GM12878 (cell line): ENCODE measurements at regions not wholly inside any gene's neighbourhood (a gene's known extent, or its start where the extent isn't known, plus 50 kb on each side); places are given as distances from the start of the nearest gene placed in this dataset.

Experiments
- ATAC-seq: fragments of 200-7000 bp; cut with Tn5 transposase; 3 replicates; pipeline ENCODE4 v1.9.1; 2020; ENCODE audit warnings: mild to moderate bottlenecking, moderate library complexity
- BruUV-seq: library from RNA; stranded (reverse); fragments of 400-500 nt; replicated peaks from 2 replicates; lab custom pipeline; 2021; lab: Mats Ljungman, UMichigan
- CTCF ChIA-PET: fragments of 300-600 bp; sonication (Branson Sonifier 250); formaldehyde crosslinking; extraction: SDS; loops from one replicate; lab custom pipeline; 2021; ENCODE audit warnings: inconsistent platforms; lab: Yijun Ruan, JAX
- POLR2A ChIA-PET: fragments of 350-600 bp; formaldehyde crosslinking; extraction: SDS; loops from one replicate; lab custom pipeline; 2021; ENCODE audit warnings: inconsistent platforms; lab: Charles Lee
- RAD21 ChIA-PET: fragments of 300-600 bp; sonication (Branson Sonifier 250); formaldehyde crosslinking; loops from one replicate; lab custom pipeline; 2023; ENCODE audit warnings: antibody characterized with exemption; ENCODE audit not compliant: unreplicated experiment; lab: Charles Lee
- SMC1A ChIA-PET: fragments of 300-600 bp; sonication (Branson Sonifier 250); formaldehyde crosslinking; loops from one replicate; lab custom pipeline; 2023; ENCODE audit not compliant: unreplicated experiment, uncharacterized antibody; lab: Charles Lee
- DNase-seq: peaks from one replicate; pipeline ENCODE4 v3.0.0-alpha.2; 2011; ENCODE audit warnings: low read depth, low spot score
- FAIRE-seq: peaks from 3 replicates; lab custom pipeline; 2011; peaks lifted over from hg19 to GRCh38; lab: Jason Lieb, UNC
- H2AFZ ChIP-seq: 2 replicates; pipeline ENCODE4 v1.6.0; 2011; ENCODE audit warnings: low read depth, low read length, control low read depth; ENCODE audit not compliant: control insufficient read depth
- H3K27ac ChIP-seq: 2 replicates; pipeline ENCODE4 v1.5.1; 2011; ENCODE audit warnings: control low read depth; ENCODE audit not compliant: control insufficient read depth, insufficient read depth
- H3K27me3 ChIP-seq, 2 experiments: replicated peaks in 1 of 2; 2 replicates each; pipeline versions ENCODE4 v1.6.0 to v1.6.1; 2011; ENCODE audit warnings: low read length in 1 of 2; ENCODE audit not compliant: control insufficient read depth in 2 of 2, insufficient read depth in 2 of 2
- H3K36me3 ChIP-seq, 2 experiments: 2 replicates each; pipeline ENCODE4 v1.5.1; 2011; ENCODE audit warnings: low read length in 1 of 2; ENCODE audit not compliant: control insufficient read depth in 2 of 2, insufficient read depth in 2 of 2
- H3K4me1 ChIP-seq: 2 replicates; pipeline ENCODE4 v1.6.1; 2011; ENCODE audit warnings: mild to moderate bottlenecking, low read length, moderate library complexity, mixed read lengths; ENCODE audit not compliant: control insufficient read depth, insufficient read depth
- H3K4me2 ChIP-seq: 2 replicates; pipeline ENCODE4 v1.6.0; 2011; ENCODE audit warnings: control low read depth; ENCODE audit not compliant: control insufficient read depth, insufficient read depth
- H3K4me3 ChIP-seq: fragments of 200-600 bp; sonication (generic); 2 replicates; pipeline ENCODE4 v1.5.1; 2016
- H3K79me2 ChIP-seq: 2 replicates; pipeline ENCODE4 v1.6.0; 2011; ENCODE audit warnings: low read length; ENCODE audit not compliant: control insufficient read depth, insufficient read depth
- H3K9ac ChIP-seq: 2 replicates; pipeline ENCODE4 v1.8.0; 2011; ENCODE audit warnings: low read length, control low read depth, mixed read lengths; ENCODE audit not compliant: control insufficient read depth, insufficient read depth
- H3K9me3 ChIP-seq: replicated peaks from 3 replicates; pipeline ENCODE4 v1.5.1; 2011; ENCODE audit warnings: mild to moderate bottlenecking, low read length; ENCODE audit not compliant: control insufficient read depth, insufficient read depth
- H4K20me1 ChIP-seq: 2 replicates; pipeline ENCODE4 v1.6.0; 2011; ENCODE audit not compliant: control insufficient read depth, insufficient read depth
- ATF2 ChIP-seq: IDR thresholded peaks from 2 replicates; pipeline ENCODE4 v1.6.1; 2012; ENCODE audit warnings: low read length, inconsistent platforms
- BCL11A ChIP-seq: IDR thresholded peaks from 2 replicates; pipeline ENCODE4 v1.6.1; 2011; ENCODE audit warnings: low read depth, low read length
- CBFB ChIP-seq: IDR thresholded peaks from 2 replicates; pipeline ENCODE4 v1.6.1; 2016; ENCODE audit warnings: antibody characterized with exemption, low read depth
- E2F4 ChIP-seq: IDR thresholded peaks from 2 replicates; pipeline ENCODE4 v1.6.1; 2012; ENCODE audit warnings: low read depth, low read length, improper control_type of control experiment
- E4F1 ChIP-seq: fragments of 450-650 bp; IDR thresholded peaks from 2 replicates; pipeline ENCODE4 v1.6.1; 2018; ENCODE audit warnings: borderline replicate concordance, mild to moderate bottlenecking; ENCODE audit not compliant: partially characterized antibody
- FOS ChIP-seq: IDR thresholded peaks from 3 replicates; pipeline ENCODE4 v1.6.1; 2011; ENCODE audit warnings: borderline replicate concordance; ENCODE audit not compliant: insufficient read length; ENCODE audit errors: extremely low read depth
- HSF1 ChIP-seq: fragments of 150-350 bp; IDR thresholded peaks from 2 replicates; pipeline ENCODE4 v1.6.1; 2014; ENCODE audit warnings: mild to moderate bottlenecking, low read depth, low read length
- LARP7 ChIP-seq: fragments of 450-650 bp; IDR thresholded peaks from 2 replicates; pipeline ENCODE4 v1.6.1; 2017; ENCODE audit warnings: mild to moderate bottlenecking
- MLLT1 ChIP-seq: fragments of 450-650 bp; IDR thresholded peaks from 2 replicates; pipeline ENCODE4 v1.6.1; 2016; ENCODE audit warnings: mild to moderate bottlenecking
- MTA2 ChIP-seq: fragments of 450-650 bp; IDR thresholded peaks from 2 replicates; pipeline ENCODE4 v1.6.1; 2016; ENCODE audit warnings: low read depth, mild to moderate bottlenecking, moderate library complexity
- MTA3 ChIP-seq: IDR thresholded peaks from 2 replicates; pipeline ENCODE4 v1.6.1; 2012; ENCODE audit warnings: low read length, inconsistent platforms, borderline replicate concordance
- POLR2AphosphoS5 ChIP-seq: IDR thresholded peaks from 2 replicates; pipeline ENCODE4 v1.6.1; 2011; ENCODE audit warnings: mild to moderate bottlenecking, low read length, inconsistent platforms
- RCOR1 ChIP-seq: conservative IDR thresholded peaks from 2 replicates; pipeline ENCODE4 v1.6.1; 2012; ENCODE audit warnings: low read depth, low read length, improper control_type of control experiment
- SMC3 ChIP-seq: IDR thresholded peaks from 2 replicates; pipeline ENCODE4 v1.6.1; 2011; ENCODE audit warnings: low read length, improper control_type of control experiment, borderline replicate concordance
- TBL1XR1 ChIP-seq: IDR thresholded peaks from 2 replicates; pipeline ENCODE4 v1.6.1; 2012; ENCODE audit warnings: low read depth, low read length, improper control_type of control experiment
- in situ Hi-C: fragments of 300-500 bp; cut with MboI; formaldehyde crosslinking; loops from 9 replicates; pipeline ENCODE4 v1.14.3; 2018; ENCODE audit warnings: mixed read lengths
- intact Hi-C: fragments of 100-400 bp; cut with micrococcal nuclease; formaldehyde crosslinking; loops from one replicate; pipeline ENCODE4 v1.14.2; 2022; ENCODE audit not compliant: unreplicated experiment

GRCh38 chr2:129285012-129285411 is 694.5 kb upstream of the RAB6C start:
- H3K79me2 ChIP-seq: no peaks in the 10 kb centered on the region
- ChIA-PET CTCF (no interaction called here), SMC1A (no interaction called here), POLR2A (no interaction called here), RAD21 (no interaction called here)
- no peak overlapping the region for H3K4me2 ChIP-seq
- H3K9me3 ChIP-seq: no peaks in the 10 kb centered on the region
- in situ Hi-C loops (no loop called here), intact Hi-C loops (no loop called here)
- no TSS peak for BruUV-seq
- no peak overlapping the region for H2AFZ ChIP-seq
- no peaks in the 10 kb centered on the region; a peak in 1 of 4 replicates for H3K27me3 ChIP-seq
- no peak for FAIRE-seq
- no peak overlapping the region for H3K4me3 ChIP-seq
- DNase-seq: no peak
- no peaks in the 10 kb centered on the region for H4K20me1 ChIP-seq
- H3K4me1 ChIP-seq: no peaks in the 10 kb centered on the region
- H3K36me3 ChIP-seq: no peaks in the 10 kb centered on the region
- ATAC-seq: no peak
- H3K27ac ChIP-seq: no peak overlapping the region
- H3K9ac ChIP-seq: no peak overlapping the region
- TF ChIP-seq LARP7 (no peak), HSF1 (no peak), POLR2AphosphoS5 (no peak), MTA3 (no peak), RCOR1 (no peak), MLLT1 (no peak), CBFB (no peak), FOS (no peak), MTA2 (no peak), E2F4 (no peak), ATF2 (no peak), E4F1 (no peak), SMC3 (no peak), BCL11A (no peak), TBL1XR1 (no peak)
